DND-41 (cell line): ENCODE measurements at regions not wholly inside any gene's neighbourhood (a gene's known extent, or its start where the extent isn't known, plus 50 kb on each side); places are given as distances from the start of the nearest gene placed in this dataset.

Experiments
- ATAC-seq: fragments of 200-7000 bp; cut with Tn5 transposase; 3 replicates; pipeline ENCODE4 v1.9.1; 2021; ENCODE audit warnings: low read depth; ENCODE audit not compliant: insufficient read depth
- DNase-seq: peaks from one replicate; pipeline ENCODE4 v3.0.0-alpha.2; 2020
- H2AFZ ChIP-seq: 2 replicates; pipeline ENCODE4 v1.6.0; 2012; ENCODE audit warnings: low read depth, low read length
- H3K27ac ChIP-seq: 2 replicates; pipeline ENCODE4 v1.5.1; 2012; ENCODE audit warnings: low read length, inconsistent platforms
- H3K27me3 ChIP-seq: fragments of 200-600 bp; sonication (generic); 2 replicates; pipeline ENCODE4 v1.6.0; 2012; ENCODE audit warnings: low read length, mild to moderate bottlenecking, inconsistent platforms; ENCODE audit not compliant: insufficient read depth, poor library complexity
- H3K36me3 ChIP-seq: 2 replicates; pipeline ENCODE4 v1.5.1; 2012; ENCODE audit warnings: low read length, inconsistent platforms; ENCODE audit not compliant: insufficient read depth
- H3K4me1 ChIP-seq: 2 replicates; pipeline ENCODE4 v1.5.1; 2012; ENCODE audit warnings: mild to moderate bottlenecking, low read length; ENCODE audit not compliant: insufficient read depth
- H3K4me2 ChIP-seq: 2 replicates; pipeline ENCODE4 v1.6.0; 2012; ENCODE audit warnings: mild to moderate bottlenecking, moderate library complexity, low read length, inconsistent platforms; ENCODE audit not compliant: insufficient read depth
- H3K4me3 ChIP-seq, 2 experiments: fragments of 200-600 bp in 1 of 2; shearing (Covaris generic) in 1 of 2; 2 replicates each; pipeline ENCODE4 v1.5.1; 2012 to 2016; ENCODE audit warnings: inconsistent platforms in 2 of 2, low read length in 2 of 2, mild to moderate bottlenecking in 2 of 2, low read depth in 1 of 2, moderate library complexity in 1 of 2
- H3K79me2 ChIP-seq: 2 replicates; pipeline ENCODE4 v1.6.0; 2012; ENCODE audit warnings: low read length, inconsistent platforms; ENCODE audit not compliant: insufficient read depth
- H3K9ac ChIP-seq: 2 replicates; pipeline ENCODE4 v1.6.0; 2012; ENCODE audit warnings: low read depth, mild to moderate bottlenecking, inconsistent platforms, low read length, moderate library complexity
- H3K9me3 ChIP-seq: 2 replicates; pipeline ENCODE4 v1.5.1; 2012; ENCODE audit warnings: low read length, moderate library complexity, mild to moderate bottlenecking, inconsistent platforms; ENCODE audit not compliant: insufficient read depth, severe bottlenecking
- H4K20me1 ChIP-seq: 2 replicates; pipeline ENCODE4 v1.6.0; 2012; ENCODE audit warnings: low read length; ENCODE audit not compliant: insufficient read depth
- EZH2 ChIP-seq: IDR thresholded peaks from 3 replicates; pipeline ENCODE4 v1.6.1; 2012; ENCODE audit warnings: borderline replicate concordance, low read depth, mild to moderate bottlenecking, moderate library complexity, low read length, inconsistent platforms; ENCODE audit not compliant: severe bottlenecking
- TF ChIP-seq, protein P1 (sequence below): IDR thresholded peaks from 2 replicates; pipeline ENCODE4 v1.5.1; 2012; ENCODE audit warnings: borderline replicate concordance, low read length, moderate library complexity, mild to moderate bottlenecking; ENCODE audit not compliant: poor library complexity, severe bottlenecking; ENCODE audit errors: extremely low read depth

DNA sequence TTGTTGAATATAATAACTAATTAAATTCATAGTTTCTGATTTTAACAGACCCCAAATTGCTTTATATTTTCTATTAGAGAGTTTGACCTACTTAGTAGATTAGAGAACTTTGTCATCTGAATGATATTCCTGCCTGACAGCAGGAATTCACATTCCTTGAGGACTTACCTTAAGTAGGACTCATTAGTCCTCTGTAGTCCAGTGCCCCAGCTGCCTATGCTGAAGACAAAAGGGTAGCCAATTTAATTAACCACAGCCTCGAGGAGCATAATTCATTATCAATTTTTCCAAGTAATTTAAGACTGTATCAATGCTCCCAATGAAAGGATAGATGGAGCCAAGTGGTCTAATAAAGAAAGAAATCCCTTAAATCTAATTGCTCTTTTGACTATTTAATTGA, 1405.0 kb upstream of the IGFBP7 start:
- DNase-seq (no peak), ATAC-seq (no peak)
- Histone ChIP-seq H2AFZ (no peak overlapping the region), H3K4me1 (no peaks in the 10 kb centered on the region), H3K4me3 (no peak overlapping the region), H3K27ac (no peak overlapping the region), H3K79me2 (no peaks in the 10 kb centered on the region), H4K20me1 (no peaks in the 10 kb centered on the region), H3K4me2 (no peak overlapping the region), H3K36me3 (no peaks in the 10 kb centered on the region), H3K9ac (no peak overlapping the region), H3K9me3 (no peaks in the 10 kb centered on the region), H3K27me3 (no peaks in the 10 kb centered on the region)
- TF ChIP-seq EZH2, result no peak
- TF ChIP-seq, protein P1, sequence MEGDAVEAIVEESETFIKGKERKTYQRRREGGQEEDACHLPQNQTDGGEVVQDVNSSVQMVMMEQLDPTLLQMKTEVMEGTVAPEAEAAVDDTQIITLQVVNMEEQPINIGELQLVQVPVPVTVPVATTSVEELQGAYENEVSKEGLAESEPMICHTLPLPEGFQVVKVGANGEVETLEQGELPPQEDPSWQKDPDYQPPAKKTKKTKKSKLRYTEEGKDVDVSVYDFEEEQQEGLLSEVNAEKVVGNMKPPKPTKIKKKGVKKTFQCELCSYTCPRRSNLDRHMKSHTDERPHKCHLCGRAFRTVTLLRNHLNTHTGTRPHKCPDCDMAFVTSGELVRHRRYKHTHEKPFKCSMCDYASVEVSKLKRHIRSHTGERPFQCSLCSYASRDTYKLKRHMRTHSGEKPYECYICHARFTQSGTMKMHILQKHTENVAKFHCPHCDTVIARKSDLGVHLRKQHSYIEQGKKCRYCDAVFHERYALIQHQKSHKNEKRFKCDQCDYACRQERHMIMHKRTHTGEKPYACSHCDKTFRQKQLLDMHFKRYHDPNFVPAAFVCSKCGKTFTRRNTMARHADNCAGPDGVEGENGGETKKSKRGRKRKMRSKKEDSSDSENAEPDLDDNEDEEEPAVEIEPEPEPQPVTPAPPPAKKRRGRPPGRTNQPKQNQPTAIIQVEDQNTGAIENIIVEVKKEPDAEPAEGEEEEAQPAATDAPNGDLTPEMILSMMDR, result no peak

DNA sequence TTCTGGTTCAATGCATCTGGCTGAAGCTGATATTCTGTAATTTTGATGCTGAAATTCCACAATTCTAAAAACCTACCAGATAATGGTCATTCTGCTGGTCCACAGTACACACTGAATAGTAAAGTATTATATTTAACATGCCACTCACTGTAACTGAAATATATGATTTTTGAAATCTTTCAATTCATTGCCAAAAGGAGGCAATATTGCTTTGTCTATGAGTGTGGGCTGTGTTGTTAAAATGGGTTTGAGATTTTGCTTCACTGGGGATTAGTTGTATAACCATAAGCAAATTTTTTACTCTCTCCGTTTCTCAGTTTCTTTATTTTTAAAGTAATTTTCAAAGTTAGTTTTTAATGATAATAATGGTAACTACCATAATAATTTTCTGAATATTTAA, 1404.1 kb upstream of the IGFBP7 start:
- Histone ChIP-seq H3K27me3 (no peaks in the 10 kb centered on the region), H4K20me1 (no peaks in the 10 kb centered on the region), H2AFZ (no peak overlapping the region), H3K79me2 (no peaks in the 10 kb centered on the region), H3K4me1 (no peaks in the 10 kb centered on the region), H3K4me3 (no peak overlapping the region), H3K4me2 (no peak overlapping the region), H3K27ac (no peak overlapping the region), H3K9me3 (no peaks in the 10 kb centered on the region), H3K9ac (no peak overlapping the region), H3K36me3 (no peaks in the 10 kb centered on the region)
- TF ChIP-seq, protein P1, result no peak
- no peak for TF ChIP-seq EZH2
- ATAC-seq (no peak), DNase-seq (no peak)

DNA sequence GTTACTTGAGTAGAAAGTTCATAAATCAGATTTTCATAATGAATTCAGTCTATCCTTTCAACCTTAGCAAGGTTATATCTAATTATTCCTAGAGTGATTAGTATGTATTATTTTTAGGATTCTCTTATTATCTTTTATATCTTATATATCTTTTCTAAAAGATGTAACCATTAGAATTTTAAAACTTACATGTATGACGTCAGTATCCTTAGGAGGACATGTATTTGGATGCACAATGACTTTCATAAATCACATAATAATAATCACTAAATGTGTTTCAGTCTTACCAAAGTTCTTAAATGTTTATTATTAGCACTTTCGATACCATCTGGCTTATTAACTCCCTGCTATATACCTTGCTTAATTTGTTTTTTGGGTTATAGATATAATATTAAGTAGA, 1400.5 kb upstream of the IGFBP7 start:
- H3K4me2 ChIP-seq, result no peak overlapping the region
- no peaks in the 10 kb centered on the region for H3K4me1 ChIP-seq
- TF ChIP-seq EZH2, result no peak
- TF ChIP-seq, protein P1, result no peak

DNA sequence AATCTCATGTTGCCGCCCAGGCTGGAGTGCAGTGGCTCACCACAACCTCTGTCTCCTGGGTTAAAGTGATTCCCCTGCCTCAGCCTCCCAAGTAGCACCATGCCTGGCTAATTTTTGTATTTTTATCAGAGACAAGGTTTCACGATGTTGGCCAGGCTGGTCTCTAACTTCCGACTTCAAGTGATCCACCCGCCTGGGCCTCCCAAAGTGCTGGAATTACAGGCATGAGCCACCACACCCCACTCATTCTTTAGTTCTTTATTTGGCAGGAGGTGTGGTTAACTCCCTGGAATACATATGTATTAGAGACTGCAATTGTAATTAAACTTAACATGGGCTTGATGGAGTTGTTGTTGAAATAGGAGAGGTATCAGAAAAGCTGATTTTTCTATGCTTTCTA, 1396.9 kb upstream of the IGFBP7 start:
- H3K4me1 ChIP-seq, result no peaks in the 10 kb centered on the region
- no peaks in the 10 kb centered on the region for H3K27me3 ChIP-seq
- TF ChIP-seq, protein P1, result no peak
- no peak for ATAC-seq
- H4K20me1 ChIP-seq, result no peaks in the 10 kb centered on the region
- H3K27ac ChIP-seq, result no peak overlapping the region
- H3K9me3 ChIP-seq, result no peaks in the 10 kb centered on the region
- no peak for DNase-seq
- no peaks in the 10 kb centered on the region for H3K79me2 ChIP-seq
- H3K36me3 ChIP-seq, result no peaks in the 10 kb centered on the region
- no peak overlapping the region for H3K4me2 ChIP-seq
- H3K9ac ChIP-seq, result no peak overlapping the region
- no peak overlapping the region for H2AFZ ChIP-seq
- no peak overlapping the region for H3K4me3 ChIP-seq

More for the DNA sequence above, 1400.5 kb upstream of the IGFBP7 start:
- DNase-seq, result no peak
- H3K36me3 ChIP-seq, result no peaks in the 10 kb centered on the region
- no peak for ATAC-seq
- H3K27me3 ChIP-seq, result no peaks in the 10 kb centered on the region
- H3K79me2 ChIP-seq, result no peaks in the 10 kb centered on the region
- H3K4me3 ChIP-seq, result no peak overlapping the region
- H2AFZ ChIP-seq, result no peak overlapping the region
- H3K9me3 ChIP-seq, result no peaks in the 10 kb centered on the region
- H3K27ac ChIP-seq, result no peak overlapping the region
- no peaks in the 10 kb centered on the region for H4K20me1 ChIP-seq
- no peak overlapping the region for H3K9ac ChIP-seq
